Activated naive CD8-positive, alpha-beta T cell treated with anti-CD3 and anti-CD28 coated beads, Interleukin-2, amount 50 U/mL, for 24 hours (primary cell): ENCODE measurements at regions not wholly inside any gene's neighbourhood (a gene's known extent, or its start where the extent isn't known, plus 50 kb on each side); places are given as distances from the start of the nearest gene placed in this dataset.

Source experiments
- ATAC-seq: fragments of 150-1000 bp; cut with Tn5 transposase; one replicate; pipeline ENCODE4 v1.10.0; 2021
- DNase-seq: peaks from one replicate; pipeline ENCODE4 v3.0.0; 2021
- H3K27ac Mint-ChIP-seq: one replicate; pipeline ENCODE4 v1.8.0; 2021; ENCODE audit warnings: mild to moderate bottlenecking, mixed read lengths
- H3K27me3 Mint-ChIP-seq: one replicate; pipeline ENCODE4 v1.8.0; 2021; ENCODE audit warnings: mixed read lengths
- H3K36me3 Mint-ChIP-seq: one replicate; pipeline ENCODE4 v1.8.0; 2021; ENCODE audit warnings: low read depth, mixed read lengths
- H3K4me1 Mint-ChIP-seq: one replicate; pipeline ENCODE4 v1.8.0; 2021; ENCODE audit warnings: mixed read lengths
- H3K4me3 Mint-ChIP-seq: one replicate; pipeline ENCODE4 v1.8.0; 2021; ENCODE audit warnings: mild to moderate bottlenecking, moderate library complexity, mixed read lengths
- H3K9me3 Mint-ChIP-seq: one replicate; pipeline ENCODE4 v1.8.0; 2021; ENCODE audit warnings: mixed read lengths

GRCh38 chr3:5791558-5791957 lies 604.1 kb downstream of the EDEM1 start:
- Mint-ChIP-seq H3K27me3 (no peaks in the 10 kb centered on the region), H3K9me3 (no peaks in the 10 kb centered on the region)

GRCh38 chr3:5796541-5796940 lies 609.0 kb downstream of the EDEM1 start:
- Mint-ChIP-seq H3K4me1 (no peaks in the 10 kb centered on the region), H3K27ac (no peak overlapping the region), H3K9me3 (no peaks in the 10 kb centered on the region), H3K36me3 (no peaks in the 10 kb centered on the region), H3K27me3 (no peaks in the 10 kb centered on the region), H3K4me3 (no peak overlapping the region)
- ATAC-seq (no peak), DNase-seq (no peak)

More at GRCh38 chr3:5791558-5791957, 604.1 kb downstream of the EDEM1 start:
- Mint-ChIP-seq H3K4me3 (no peak overlapping the region), H3K4me1 (no peaks in the 10 kb centered on the region), H3K27ac (no peak overlapping the region), H3K36me3 (no peaks in the 10 kb centered on the region)
- DNase-seq (no peak), ATAC-seq (no peak)

GRCh38 chr3:5798809-5799208 lies 611.3 kb downstream of the EDEM1 start:
- no peaks in the 10 kb centered on the region for H3K27me3 Mint-ChIP-seq
- H3K4me1 Mint-ChIP-seq = no peaks in the 10 kb centered on the region
- no peaks in the 10 kb centered on the region for H3K36me3 Mint-ChIP-seq
- H3K9me3 Mint-ChIP-seq = no peaks in the 10 kb centered on the region
- H3K27ac Mint-ChIP-seq = no peak overlapping the region
- DNase-seq (no peak), ATAC-seq (no peak)
- no peak overlapping the region for H3K4me3 Mint-ChIP-seq

GRCh38 chr3:5799398-5799797 lies 611.9 kb downstream of the EDEM1 start:
- Mint-ChIP-seq H3K27me3 (no peaks in the 10 kb centered on the region), H3K4me1 (no peaks in the 10 kb centered on the region), H3K9me3 (no peaks in the 10 kb centered on the region), H3K36me3 (no peaks in the 10 kb centered on the region), H3K27ac (no peak overlapping the region), H3K4me3 (no peak overlapping the region)
- DNase-seq = no peak
- no peak for ATAC-seq

- Mint-ChIP-seq H3K27me3 (no peaks in the 10 kb centered on the region), H3K27ac (no peak overlapping the region), H3K4me1 (no peaks in the 10 kb centered on the region), H3K9me3 (no peaks in the 10 kb centered on the region), H3K36me3 (no peaks in the 10 kb centered on the region), H3K4me3 (no peak overlapping the region)
- ATAC-seq (no peak), DNase-seq (no peak)
These were observed 613.5 kb downstream of the EDEM1 start for GRCh38 chr3:5800965-5801364.

GRCh38 chr3:5806192-5806591 lies 618.7 kb downstream of the EDEM1 start:
- no peaks in the 10 kb centered on the region for H3K4me1 Mint-ChIP-seq
- H3K36me3 Mint-ChIP-seq = no peaks in the 10 kb centered on the region
- H3K9me3 Mint-ChIP-seq = no peaks in the 10 kb centered on the region
- no peak overlapping the region for H3K27ac Mint-ChIP-seq
- no peaks in the 10 kb centered on the region for H3K27me3 Mint-ChIP-seq
- no peak for ATAC-seq
- DNase-seq = no peak
- no peak overlapping the region for H3K4me3 Mint-ChIP-seq

GRCh38 chr3:5809586-5810246 lies 622.2 kb downstream of the EDEM1 start:
- Mint-ChIP-seq H3K4me3 (no peak overlapping the region), H3K27ac (no peak overlapping the region), H3K9me3 (no peaks in the 10 kb centered on the region), H3K36me3 (no peaks in the 10 kb centered on the region), H3K4me1 (no peaks in the 10 kb centered on the region), H3K27me3 (no peaks in the 10 kb centered on the region)
- ATAC-seq (no peak), DNase-seq (no peak)

- H3K27ac Mint-ChIP-seq = no peak overlapping the region
These were observed 623.5 kb downstream of the EDEM1 start for GRCh38 chr3:5811016-5811415.

GRCh38 chr3:5813521-5813920 lies 626.0 kb downstream of the EDEM1 start:
- no peaks in the 10 kb centered on the region for H3K4me1 Mint-ChIP-seq
- no peak for DNase-seq
- no peaks in the 10 kb centered on the region for H3K27me3 Mint-ChIP-seq
- no peaks in the 10 kb centered on the region for H3K9me3 Mint-ChIP-seq
- H3K36me3 Mint-ChIP-seq = no peaks in the 10 kb centered on the region
- H3K27ac Mint-ChIP-seq = no peak overlapping the region
- no peak overlapping the region for H3K4me3 Mint-ChIP-seq
- no peak for ATAC-seq

More at GRCh38 chr3:5811016-5811415, 623.5 kb downstream of the EDEM1 start:
- Mint-ChIP-seq H3K36me3 (no peaks in the 10 kb centered on the region), H3K27me3 (no peaks in the 10 kb centered on the region), H3K9me3 (no peaks in the 10 kb centered on the region), H3K4me1 (no peaks in the 10 kb centered on the region), H3K4me3 (no peak overlapping the region)
- DNase-seq = no peak
- no peak for ATAC-seq

- H3K36me3 Mint-ChIP-seq = peaks cover under 1% of the 10 kb centered on the region
- H3K4me3 Mint-ChIP-seq = no peak overlapping the region
- H3K27ac Mint-ChIP-seq = no peak overlapping the region
- ATAC-seq = no peak
- H3K4me1 Mint-ChIP-seq = no peaks in the 10 kb centered on the region
- H3K27me3 Mint-ChIP-seq = no peaks in the 10 kb centered on the region
- DNase-seq = no peak
- H3K9me3 Mint-ChIP-seq = peaks cover 11% of the 10 kb centered on the region
These were observed 635.3 kb downstream of the EDEM1 start for GRCh38 chr3:5822843-5823242.

- Mint-ChIP-seq H3K27me3 (no peaks in the 10 kb centered on the region), H3K4me3 (no peak overlapping the region), H3K4me1 (no peaks in the 10 kb centered on the region), H3K9me3 (peaks cover 23% of the 10 kb centered on the region), H3K36me3 (peaks cover 2% of the 10 kb centered on the region), H3K27ac (no peak overlapping the region)
- ATAC-seq (no peak), DNase-seq (no peak)
These were observed 639.0 kb downstream of the EDEM1 start for GRCh38 chr3:5826467-5826866.

GRCh38 chr3:5828251-5828650 lies 640.7 kb downstream of the EDEM1 start:
- ATAC-seq (no peak), DNase-seq (no peak)
- Mint-ChIP-seq H3K27ac (no peak overlapping the region), H3K9me3 (peaks cover 25% of the 10 kb centered on the region), H3K4me3 (no peak overlapping the region), H3K36me3 (peaks cover 2% of the 10 kb centered on the region), H3K27me3 (no peaks in the 10 kb centered on the region), H3K4me1 (no peaks in the 10 kb centered on the region)

GRCh38 chr3:5840056-5840455 lies 652.5 kb downstream of the EDEM1 start:
- no peaks in the 10 kb centered on the region for H3K4me1 Mint-ChIP-seq
- peaks cover 11% of the 10 kb centered on the region for H3K9me3 Mint-ChIP-seq
- no peaks in the 10 kb centered on the region for H3K27me3 Mint-ChIP-seq
- no peak overlapping the region for H3K4me3 Mint-ChIP-seq
- no peaks in the 10 kb centered on the region for H3K36me3 Mint-ChIP-seq
- ATAC-seq (no peak), DNase-seq (no peak)
- H3K27ac Mint-ChIP-seq = no peak overlapping the region

- no peak for ATAC-seq
- H3K4me3 Mint-ChIP-seq = no peak overlapping the region
- H3K9me3 Mint-ChIP-seq = peaks cover 5% of the 10 kb centered on the region
- no peaks in the 10 kb centered on the region for H3K27me3 Mint-ChIP-seq
- no peaks in the 10 kb centered on the region for H3K36me3 Mint-ChIP-seq
- no peaks in the 10 kb centered on the region for H3K4me1 Mint-ChIP-seq
- H3K27ac Mint-ChIP-seq = no peak overlapping the region
- no peak for DNase-seq
These were observed 654.1 kb downstream of the EDEM1 start for GRCh38 chr3:5841599-5841998.

GRCh38 chr3:5846261-5846660 lies 658.8 kb downstream of the EDEM1 start:
- no peak overlapping the region for H3K27ac Mint-ChIP-seq
- no peak overlapping the region for H3K4me3 Mint-ChIP-seq
- H3K9me3 Mint-ChIP-seq = no peaks in the 10 kb centered on the region
- no peaks in the 10 kb centered on the region for H3K4me1 Mint-ChIP-seq
- H3K27me3 Mint-ChIP-seq = no peaks in the 10 kb centered on the region
- DNase-seq (no peak), ATAC-seq (no peak)
- H3K36me3 Mint-ChIP-seq = no peaks in the 10 kb centered on the region

GRCh38 chr3:5861151-5861550 lies 673.6 kb downstream of the EDEM1 start:
- Mint-ChIP-seq H3K36me3 (no peaks in the 10 kb centered on the region), H3K4me3 (no peak overlapping the region), H3K9me3 (no peaks in the 10 kb centered on the region), H3K27ac (no peak overlapping the region), H3K4me1 (no peaks in the 10 kb centered on the region), H3K27me3 (no peaks in the 10 kb centered on the region)
- DNase-seq = no peak
- no peak for ATAC-seq
